ENCODE measurements at regions not wholly inside any gene's neighbourhood (a gene's known extent, or its start where the extent isn't known, plus 50 kb on each side); places are given as distances from the start of the nearest gene placed in this dataset.
"Not testable (repeated sequence)": the region's sequence is repeated elsewhere in the genome, so short reads cannot be mapped to it uniquely, and the experiment has no call there.

DNA sequence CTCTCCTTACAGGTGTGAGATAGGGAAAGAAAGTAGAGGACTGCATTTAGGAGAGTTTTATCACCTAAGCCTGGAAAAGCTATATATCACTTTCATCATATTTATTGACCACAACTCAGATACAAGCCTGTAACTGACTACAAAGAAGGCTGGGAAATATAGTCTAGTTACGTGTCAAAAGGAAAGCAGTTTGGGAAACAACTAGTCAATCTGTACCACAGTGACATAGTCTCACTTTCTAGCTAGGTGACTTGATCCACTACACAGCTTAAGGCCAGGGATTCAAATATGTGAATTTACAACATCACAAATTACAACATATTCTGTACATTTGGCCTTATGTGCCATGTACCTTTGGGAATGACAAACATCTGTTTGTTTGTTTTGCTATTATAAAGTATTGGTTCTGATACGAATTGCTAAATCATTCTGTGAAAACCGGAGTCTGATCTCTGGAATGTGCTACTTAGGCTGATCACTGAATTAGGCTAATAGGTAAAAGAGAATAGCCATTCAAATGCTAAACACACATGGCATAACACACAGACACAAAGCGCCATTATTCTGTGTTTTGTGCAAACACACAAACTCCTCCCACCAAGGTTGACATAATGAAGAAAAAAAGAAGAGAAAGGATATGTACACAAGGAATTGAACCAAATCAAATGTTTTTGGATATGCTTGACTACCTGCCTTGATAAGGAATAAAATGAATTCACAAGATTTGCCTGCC, 279.8 kb downstream of the DUSP6 start:
- Mint-ChIP-seq H3K27me3 (no peaks in the 10 kb centered on the region), H3K27ac (no peak overlapping the region), H3K4me3 (no peak overlapping the region), H3K4me1 (peaks cover 14% of the 10 kb centered on the region), H3K36me3 (ENCODE audit: low read depth) (no peaks in the 10 kb centered on the region), H3K9me3 (peaks cover 5% of the 10 kb centered on the region)
- DNase-seq: no peak
- ChIA-PET CTCF (interaction anchor here (1.5 kb wide), 1 partner anchor 279 kb away, joined by 3 read pairs; no protein-coding TSS in a partner anchor), POLR2A (no interaction called here)

GRCh38 chr12:89070603-89071002, 281.7 kb downstream of the DUSP6 start:
- Mint-ChIP-seq H3K9me3 (peaks cover 5% of the 10 kb centered on the region), H3K27ac (no peak overlapping the region), H3K36me3 (ENCODE audit: low read depth) (peaks cover 5% of the 10 kb centered on the region), H3K4me3 (no peak overlapping the region), H3K27me3 (no peaks in the 10 kb centered on the region), H3K4me1 (peaks cover 14% of the 10 kb centered on the region)
- DNase-seq: no peak
- ChIA-PET POLR2A (interaction anchor here (1.5 kb wide), 1 partner anchor 276 kb away, joined by 3 read pairs; no protein-coding TSS in a partner anchor), CTCF (no interaction called here)

- peaks cover 2% of the 10 kb centered on the region for H3K9me3 Mint-ChIP-seq
- H3K4me3 Mint-ChIP-seq: no peak overlapping the region
- H3K27ac Mint-ChIP-seq: no peak overlapping the region
- CTCF ChIA-PET: no interaction called here
- no peak for DNase-seq
- H3K27me3 Mint-ChIP-seq: no peaks in the 10 kb centered on the region
- H3K4me1 Mint-ChIP-seq: peaks cover 19% of the 10 kb centered on the region
- peaks cover 5% of the 10 kb centered on the region for H3K36me3 Mint-ChIP-seq (ENCODE audit: low read depth)
- POLR2A ChIA-PET: interaction anchor here (1.1 kb wide), 1 partner anchor 283 kb away, joined by 3 read pairs; the partner anchor contains the start of gene DUSP6
Observed at GRCh38 chr12:89069431-89069830, 282.9 kb downstream of the DUSP6 start.

DNA sequence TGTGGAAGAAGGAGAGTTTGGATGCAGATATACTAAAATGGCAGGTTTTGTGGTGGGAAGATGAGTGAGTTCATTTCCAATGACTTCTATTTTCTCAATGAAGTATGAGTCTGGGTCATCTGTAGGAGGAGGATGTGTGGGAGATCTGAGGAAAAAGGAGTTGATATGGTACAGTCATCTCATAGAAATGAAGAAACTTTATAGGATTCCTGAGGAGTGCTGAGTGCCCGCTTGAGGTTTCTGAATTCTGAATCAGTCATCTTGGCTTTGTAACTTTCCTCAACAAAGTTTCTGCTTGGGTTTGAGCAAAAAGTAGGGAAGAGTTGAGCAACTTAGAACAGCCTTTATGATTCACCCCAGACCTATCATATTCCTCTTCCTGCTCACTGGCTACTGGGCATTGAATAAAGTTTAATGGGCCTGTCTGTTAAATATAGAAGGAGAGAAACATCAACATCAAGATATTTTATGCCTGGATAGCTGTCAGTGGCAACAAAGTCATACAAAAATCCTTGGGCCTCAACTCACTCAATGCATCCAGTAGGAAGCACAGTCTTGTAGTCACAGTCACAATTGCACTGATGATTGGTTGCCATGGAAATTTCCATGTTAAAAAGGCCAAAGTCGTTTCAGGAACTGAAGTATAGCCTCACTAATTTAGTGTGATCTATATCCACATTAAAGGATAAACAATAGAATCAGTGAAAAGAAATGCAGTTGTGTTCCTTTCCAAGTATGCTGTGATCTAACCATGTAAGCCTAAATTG, 284.7 kb downstream of the DUSP6 start:
- Mint-ChIP-seq H3K4me3 (no peak overlapping the region), H3K4me1 (peaks cover 14% of the 10 kb centered on the region), H3K27ac (no peak overlapping the region), H3K36me3 (ENCODE audit: low read depth) (peaks cover 5% of the 10 kb centered on the region), H3K27me3 (no peaks in the 10 kb centered on the region), H3K9me3 (peaks cover 2% of the 10 kb centered on the region)
- POLR2A ChIA-PET: no interaction called here
- CTCF ChIA-PET: no interaction called here
- DNase-seq: no peak

DNA sequence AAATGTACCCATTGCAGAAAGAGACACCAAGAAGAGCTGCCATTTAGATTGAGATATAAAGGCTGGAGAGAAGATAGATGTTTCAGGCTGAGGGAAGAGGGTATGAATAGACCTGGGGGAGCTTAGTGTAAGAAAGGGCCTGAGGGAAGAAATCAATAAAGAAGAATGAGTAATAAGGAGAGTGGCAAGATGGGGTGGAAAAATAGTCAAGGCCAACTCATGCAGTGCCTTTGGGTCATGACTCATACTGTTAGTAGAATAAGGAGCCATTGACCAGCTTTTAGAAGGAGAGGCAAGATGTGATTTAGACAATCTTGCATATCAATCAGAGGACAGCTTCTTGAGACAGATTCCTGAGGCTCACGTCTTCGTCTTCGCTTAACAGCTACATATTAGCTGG, 287.5 kb downstream of the DUSP6 start:
- POLR2A ChIA-PET: interaction anchor here (0.6 to 2.1 kb wide), 3 partner anchors 161 to 461 kb away, joined by 3 to 11 read pairs (median 3); partner anchors contain the start of gene DUSP6
- H3K4me3 Mint-ChIP-seq: no peak overlapping the region
- H3K36me3 Mint-ChIP-seq (ENCODE audit: low read depth): peaks cover 5% of the 10 kb centered on the region
- no peak for DNase-seq
- no peaks in the 10 kb centered on the region for H3K9me3 Mint-ChIP-seq
- no peaks in the 10 kb centered on the region for H3K27me3 Mint-ChIP-seq
- peaks cover 5% of the 10 kb centered on the region for H3K4me1 Mint-ChIP-seq
- no peak overlapping the region for H3K27ac Mint-ChIP-seq
- CTCF ChIA-PET: interaction anchor here (1.3 to 1.4 kb wide), 2 partner anchors 24 to 47 kb away, joined by 3 to 4 read pairs; no protein-coding TSS in a partner anchor

GRCh38 chr12:89064151-89064550, 288.1 kb downstream of the DUSP6 start:
- Mint-ChIP-seq H3K27ac (no peak overlapping the region), H3K36me3 (ENCODE audit: low read depth) (peaks cover 5% of the 10 kb centered on the region), H3K9me3 (no peaks in the 10 kb centered on the region), H3K27me3 (no peaks in the 10 kb centered on the region), H3K4me3 (no peak overlapping the region), H3K4me1 (peaks cover 5% of the 10 kb centered on the region)
- ChIA-PET CTCF (interaction anchor here (1.3 to 1.5 kb wide), 3 partner anchors 12 to 47 kb away, joined by 3 to 4 read pairs (median 3); no protein-coding TSS in a partner anchor), POLR2A (interaction anchor here (0.9 to 2.1 kb wide), 2 partner anchors 161 to 288 kb away, joined by 3 to 11 read pairs; partner anchors contain the start of gene DUSP6)
- DNase-seq: no peak

DNA sequence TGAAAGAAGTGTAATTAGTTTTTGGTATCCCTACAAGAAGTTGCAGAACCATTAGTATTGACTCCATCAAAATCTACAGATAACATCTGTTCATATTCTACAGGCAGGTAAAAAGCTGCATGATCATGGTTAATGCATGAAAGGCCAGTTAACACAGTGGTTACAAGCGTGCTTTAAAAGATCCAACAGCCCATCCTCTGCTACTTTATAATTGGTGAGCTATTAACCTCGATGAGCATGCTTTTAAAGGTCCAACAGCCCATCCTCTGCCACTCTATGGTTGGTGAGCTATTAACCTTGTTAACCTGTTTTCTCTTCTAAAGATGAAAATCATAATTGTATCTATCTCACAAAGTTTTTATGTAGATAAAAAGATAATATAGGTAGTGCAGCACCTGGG, 289.3 kb downstream of the DUSP6 start:
- Mint-ChIP-seq H3K27ac (no peak overlapping the region), H3K4me1 (peaks cover 5% of the 10 kb centered on the region), H3K9me3 (no peaks in the 10 kb centered on the region), H3K36me3 (ENCODE audit: low read depth) (peaks cover 5% of the 10 kb centered on the region), H3K27me3 (no peaks in the 10 kb centered on the region), H3K4me3 (no peak overlapping the region)
- CTCF ChIA-PET: interaction anchor here (1.5 kb wide), 1 partner anchor 13 kb away, joined by 3 read pairs; no protein-coding TSS in a partner anchor
- DNase-seq: no peak
- POLR2A ChIA-PET: interaction anchor here (2.1 kb wide), 1 partner anchor 289 kb away, joined by 11 read pairs; the partner anchor contains the start of gene DUSP6

- ChIA-PET CTCF (no interaction called here), POLR2A (no interaction called here)
- Mint-ChIP-seq H3K4me3 (no peak overlapping the region), H3K36me3 (ENCODE audit: low read depth) (peaks cover 3% of the 10 kb centered on the region), H3K9me3 (peaks cover 2% of the 10 kb centered on the region), H3K27ac (no peak overlapping the region), H3K27me3 (no peaks in the 10 kb centered on the region), H3K4me1 (peaks cover 4% of the 10 kb centered on the region)
- no peak for DNase-seq
Observed at GRCh38 chr12:89059721-89060541, 292.4 kb downstream of the DUSP6 start.

DNA sequence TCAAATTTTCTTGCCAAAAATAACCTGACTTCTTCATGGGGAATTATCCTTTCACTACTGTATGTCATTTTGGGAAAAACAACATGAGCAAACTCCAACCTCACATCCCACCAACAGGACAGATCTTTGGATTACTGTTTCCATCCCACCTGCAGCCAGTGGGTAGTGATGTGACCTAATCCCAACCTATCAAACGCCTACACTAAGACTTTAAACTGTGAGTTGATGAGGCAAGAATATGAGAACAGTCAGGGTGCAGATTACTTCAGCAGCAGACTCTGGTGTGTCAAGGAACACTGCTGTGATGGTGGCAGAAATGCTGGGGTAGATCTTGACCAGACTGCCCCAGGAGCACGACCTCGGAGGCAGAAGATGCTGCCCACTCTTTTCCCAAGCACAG, 293.2 kb downstream of the DUSP6 start:
- POLR2A ChIA-PET: no interaction called here
- Mint-ChIP-seq H3K4me1 (no peaks in the 10 kb centered on the region), H3K9me3 (peaks cover 2% of the 10 kb centered on the region), H3K36me3 (ENCODE audit: low read depth) (peaks cover 3% of the 10 kb centered on the region), H3K27me3 (no peaks in the 10 kb centered on the region), H3K4me3 (no peak overlapping the region), H3K27ac (no peak overlapping the region)
- CTCF ChIA-PET: no interaction called here
- no peak for DNase-seq

DNA sequence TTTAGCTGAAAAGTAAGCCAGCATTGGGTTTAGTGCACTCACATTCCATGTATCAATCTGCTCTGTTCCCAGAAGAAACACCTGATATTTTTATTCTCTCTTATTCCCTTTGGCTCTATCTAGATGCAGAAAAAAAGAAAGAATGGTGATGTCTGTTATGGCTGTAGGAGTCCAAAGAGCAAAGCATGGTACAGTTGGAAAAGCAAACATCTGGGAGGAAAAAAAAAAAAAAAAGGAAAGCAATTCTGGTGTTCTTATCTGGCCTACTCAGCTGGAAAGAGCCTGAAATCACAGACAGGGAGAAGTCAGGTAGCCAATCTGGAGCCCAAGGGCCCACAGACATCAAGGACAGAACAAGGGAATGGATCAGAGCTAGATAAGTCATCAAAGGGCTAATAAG, 293.9 kb downstream of the DUSP6 start:
- Mint-ChIP-seq H3K9me3 (peaks cover 9% of the 10 kb centered on the region), H3K27me3 (no peaks in the 10 kb centered on the region), H3K36me3 (ENCODE audit: low read depth) (peaks cover 9% of the 10 kb centered on the region), H3K4me1 (no peaks in the 10 kb centered on the region), H3K4me3 (no peak overlapping the region), H3K27ac (no peak overlapping the region)
- ChIA-PET POLR2A (no interaction called here), CTCF (no interaction called here)
- DNase-seq: no peak

- H3K27me3 Mint-ChIP-seq, H3K4me3 Mint-ChIP-seq, H3K27ac Mint-ChIP-seq, DNase-seq: not testable (repeated sequence)
- peaks cover 24% of the 10 kb centered on the region for H3K4me1 Mint-ChIP-seq
- H3K36me3 Mint-ChIP-seq (ENCODE audit: low read depth): peaks cover 26% of the 10 kb centered on the region
- ChIA-PET POLR2A (interaction anchor here (1.2 to 1.7 kb wide), 2 partner anchors 293 to 299 kb away, joined by 3 to 10 read pairs; partner anchors contain the start of gene DUSP6), CTCF (interaction anchor here (1.0 kb wide), 2 partner anchors 191 to 409 kb away, joined by 3 read pairs; no protein-coding TSS in a partner anchor)
- peaks cover 23% of the 10 kb centered on the region for H3K9me3 Mint-ChIP-seq
Observed at GRCh38 chr12:89053817-89054216, 298.5 kb downstream of the DUSP6 start.

DNA sequence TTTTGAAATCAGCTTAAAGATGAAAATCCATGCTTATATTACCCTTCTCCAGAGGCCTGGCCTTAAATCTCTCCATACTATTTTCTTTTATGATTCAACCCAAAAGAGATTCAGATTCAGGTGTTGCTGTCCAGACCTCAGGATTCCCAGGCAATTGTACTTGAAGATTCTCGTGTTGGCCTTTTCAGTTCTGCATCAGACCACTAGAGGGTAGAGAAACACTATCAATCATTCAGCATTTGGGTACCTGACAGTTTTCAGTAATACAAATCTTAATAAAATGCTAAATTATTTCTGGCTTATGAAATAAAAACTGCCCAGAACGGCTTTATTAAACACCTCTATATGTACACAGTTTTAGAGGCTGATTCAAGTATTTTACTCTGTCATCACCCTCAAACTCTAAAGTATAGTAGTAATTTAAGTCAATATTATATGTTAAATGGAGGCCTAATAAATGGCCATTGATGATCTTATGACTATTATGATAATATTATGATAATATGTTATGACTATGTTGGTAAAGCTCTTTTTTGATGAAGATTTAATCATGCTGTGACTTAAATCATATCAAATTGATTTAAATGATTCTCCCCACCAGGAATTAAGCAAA, 301.1 kb downstream of the DUSP6 start:
- no peak overlapping the region for H3K27ac Mint-ChIP-seq
- peaks cover 26% of the 10 kb centered on the region for H3K36me3 Mint-ChIP-seq (ENCODE audit: low read depth)
- no peaks in the 10 kb centered on the region for H3K27me3 Mint-ChIP-seq
- POLR2A ChIA-PET: interaction anchor here (0.6 to 2.1 kb wide), 4 partner anchors 129 to 474 kb away, joined by 3 to 10 read pairs (median 3); partner anchors contain the start of gene DUSP6
- peaks cover 23% of the 10 kb centered on the region for H3K9me3 Mint-ChIP-seq
- CTCF ChIA-PET: interaction anchor here (0.6 to 4.1 kb wide), 13 partner anchors 9 to 474 kb away, joined by 3 to 28 read pairs (median 7); partner anchors contain the start of gene DUSP6
- peaks cover 25% of the 10 kb centered on the region for H3K4me1 Mint-ChIP-seq
- no peak overlapping the region for H3K4me3 Mint-ChIP-seq
- no peak for DNase-seq

Measured in activated CD4-positive, alpha-beta memory T cell treated with anti-CD3 and anti-CD28 coated beads, Interleukin-2, amount 10 ng/mL, durations not matched to agents 7 days and 5 days (primary cell).